ENCODE measurements at regions not wholly inside any gene's neighbourhood (a gene's known extent, or its start where the extent isn't known, plus 50 kb on each side); places are given as distances from the start of the nearest gene placed in this dataset.

DNA sequence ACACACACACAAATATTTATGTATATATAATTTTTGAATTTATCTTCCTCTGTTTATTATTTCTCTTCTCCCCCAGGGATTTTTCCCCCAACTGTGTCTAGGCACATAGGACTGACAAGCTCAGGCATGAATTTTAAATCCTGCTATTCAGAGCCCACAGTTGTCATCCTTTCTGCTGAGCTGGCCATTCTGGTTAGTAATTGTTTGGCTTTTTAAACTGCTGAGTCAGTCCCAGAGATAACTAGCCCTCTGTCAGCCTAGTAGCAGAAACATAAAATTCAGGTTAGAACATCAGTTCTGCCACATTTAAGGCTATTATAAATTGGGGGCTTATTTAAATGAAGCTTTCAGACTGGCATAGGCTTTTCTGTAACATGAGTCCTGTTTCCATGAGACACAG is 151.7 kb upstream of the MAOA start:
- Mint-ChIP-seq H3K9me3 (peaks cover 7% of the 10 kb centered on the region), H3K36me3 (ENCODE audit: low read depth) (no peaks in the 10 kb centered on the region), H3K27ac (no peak overlapping the region), H3K4me3 (no peak overlapping the region), H3K27me3 (ENCODE audit: insufficient read depth) (peaks cover 2% of the 10 kb centered on the region; the same call in 1 of the 2 replicates), H3K4me1 (ENCODE audit: low read depth) (no peaks in the 10 kb centered on the region)
- TF ChIP-seq, protein P1, sequence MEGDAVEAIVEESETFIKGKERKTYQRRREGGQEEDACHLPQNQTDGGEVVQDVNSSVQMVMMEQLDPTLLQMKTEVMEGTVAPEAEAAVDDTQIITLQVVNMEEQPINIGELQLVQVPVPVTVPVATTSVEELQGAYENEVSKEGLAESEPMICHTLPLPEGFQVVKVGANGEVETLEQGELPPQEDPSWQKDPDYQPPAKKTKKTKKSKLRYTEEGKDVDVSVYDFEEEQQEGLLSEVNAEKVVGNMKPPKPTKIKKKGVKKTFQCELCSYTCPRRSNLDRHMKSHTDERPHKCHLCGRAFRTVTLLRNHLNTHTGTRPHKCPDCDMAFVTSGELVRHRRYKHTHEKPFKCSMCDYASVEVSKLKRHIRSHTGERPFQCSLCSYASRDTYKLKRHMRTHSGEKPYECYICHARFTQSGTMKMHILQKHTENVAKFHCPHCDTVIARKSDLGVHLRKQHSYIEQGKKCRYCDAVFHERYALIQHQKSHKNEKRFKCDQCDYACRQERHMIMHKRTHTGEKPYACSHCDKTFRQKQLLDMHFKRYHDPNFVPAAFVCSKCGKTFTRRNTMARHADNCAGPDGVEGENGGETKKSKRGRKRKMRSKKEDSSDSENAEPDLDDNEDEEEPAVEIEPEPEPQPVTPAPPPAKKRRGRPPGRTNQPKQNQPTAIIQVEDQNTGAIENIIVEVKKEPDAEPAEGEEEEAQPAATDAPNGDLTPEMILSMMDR (IDR thresholded peaks at IDR 0.05) = no peak
- no peak for DNase-seq

DNA sequence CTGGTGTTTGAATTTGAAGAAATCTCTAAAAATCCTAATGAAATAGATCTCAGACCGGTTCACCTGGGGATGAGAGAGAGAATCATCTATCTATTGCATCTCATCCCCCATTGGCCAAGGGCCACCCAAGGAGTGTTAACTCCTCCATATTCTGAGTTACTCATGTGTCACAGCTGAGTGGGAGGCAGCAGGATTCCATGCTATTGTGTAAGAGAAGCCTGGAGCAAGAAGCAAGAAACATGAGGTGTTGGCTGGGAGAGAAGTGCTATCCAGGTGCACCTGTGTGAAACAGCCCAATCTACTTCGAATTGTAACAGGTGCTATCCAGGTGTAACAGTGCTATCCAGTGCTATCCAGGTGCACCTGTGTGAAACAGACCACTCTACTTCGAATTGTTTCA is 150.3 kb upstream of the MAOA start:
- TF ChIP-seq, protein P1 (IDR thresholded peaks at IDR 0.05) = no peak
- Mint-ChIP-seq H3K9me3 (peaks cover 7% of the 10 kb centered on the region; the same call in 1 of the 2 replicates), H3K36me3 (ENCODE audit: low read depth) (no peaks in the 10 kb centered on the region), H3K27me3 (ENCODE audit: insufficient read depth) (peaks cover 2% of the 10 kb centered on the region; the same call in 1 of the 2 replicates), H3K27ac (no peak overlapping the region), H3K4me1 (ENCODE audit: low read depth) (no peaks in the 10 kb centered on the region), H3K4me3 (no peak overlapping the region)
- DNase-seq = no peak

DNA sequence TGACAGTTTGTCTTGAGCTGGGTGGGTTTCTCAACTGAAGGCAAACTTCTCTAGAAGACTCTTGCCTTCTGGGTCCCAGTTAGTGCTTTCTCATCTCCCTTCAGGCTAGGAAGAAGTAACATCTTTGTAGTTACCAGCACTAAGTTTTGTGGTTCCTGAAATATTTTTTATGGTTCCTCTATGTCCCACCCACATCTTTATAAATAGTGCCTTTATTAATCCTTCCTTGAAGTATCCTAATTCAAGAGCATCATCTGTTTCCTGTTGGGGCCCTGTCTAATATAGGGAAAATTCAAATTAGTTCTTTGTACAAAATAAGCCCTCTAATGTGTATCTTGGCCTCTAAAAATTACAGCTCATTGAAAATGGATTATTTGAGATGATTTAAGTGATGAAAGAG is 147.4 kb upstream of the MAOA start:
- Mint-ChIP-seq H3K36me3 (ENCODE audit: low read depth) (no peaks in the 10 kb centered on the region), H3K27me3 (ENCODE audit: insufficient read depth) (peaks cover 2% of the 10 kb centered on the region; the same call in 1 of the 2 replicates), H3K4me3 (no peak overlapping the region), H3K27ac (no peak overlapping the region), H3K9me3 (no peaks in the 10 kb centered on the region; the same call in 1 of the 2 replicates), H3K4me1 (ENCODE audit: low read depth) (no peaks in the 10 kb centered on the region)
- DNase-seq = no peak
- TF ChIP-seq, protein P1 (IDR thresholded peaks at IDR 0.05) = no peak

DNA sequence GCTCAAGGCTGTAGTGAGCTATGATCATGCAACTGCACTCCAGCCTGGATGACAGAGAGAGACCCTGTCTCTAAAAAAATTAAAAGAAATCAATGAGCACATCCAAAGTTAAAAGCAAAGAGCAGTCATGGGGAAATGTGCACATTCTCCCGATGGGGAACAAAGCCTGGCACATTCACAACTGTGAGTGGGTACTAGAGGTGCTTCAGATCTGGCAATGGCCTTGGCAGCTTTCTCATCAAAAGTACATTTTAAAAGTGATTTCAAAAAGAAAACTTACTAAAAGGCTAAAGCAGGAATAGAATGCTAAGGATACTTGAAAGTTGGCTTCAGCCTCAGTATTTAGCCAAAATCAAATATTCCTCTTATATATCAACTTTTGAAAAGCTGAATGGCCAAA is 145.9 kb upstream of the MAOA start:
- H3K27me3 Mint-ChIP-seq (ENCODE audit: insufficient read depth) = peaks cover 2% of the 10 kb centered on the region
- no peaks in the 10 kb centered on the region for H3K4me1 Mint-ChIP-seq (ENCODE audit: low read depth)
- no peak overlapping the region for H3K27ac Mint-ChIP-seq
- peaks cover 4% of the 10 kb centered on the region; the same call in 1 of the 2 replicates for H3K9me3 Mint-ChIP-seq
- DNase-seq = no peak
- no peaks in the 10 kb centered on the region for H3K36me3 Mint-ChIP-seq (ENCODE audit: low read depth)
- H3K4me3 Mint-ChIP-seq = no peak overlapping the region
- TF ChIP-seq, protein P1 (IDR thresholded peaks at IDR 0.05) = no peak

DNA sequence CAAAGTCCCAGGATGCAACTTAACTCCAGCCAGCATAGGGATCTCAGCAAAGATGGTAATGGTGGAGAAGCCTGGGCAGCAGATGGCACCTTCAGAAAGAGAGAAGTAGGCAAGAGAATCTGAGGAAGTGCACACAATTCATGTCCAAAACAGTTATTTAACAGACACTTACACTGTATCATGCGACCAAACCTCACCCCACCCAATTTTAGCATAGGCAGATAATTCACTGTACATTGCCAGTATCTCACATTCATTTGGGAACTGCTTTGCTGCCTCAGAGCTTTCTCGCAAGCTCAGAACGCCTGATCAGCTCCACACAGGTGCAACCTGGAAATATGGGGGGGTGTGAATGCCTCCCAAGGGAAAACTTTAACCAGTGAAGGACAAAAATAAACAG is 143.0 kb upstream of the MAOA start:
- DNase-seq = no peak
- Mint-ChIP-seq H3K4me3 (no peak overlapping the region), H3K27me3 (ENCODE audit: insufficient read depth) (no peaks in the 10 kb centered on the region; the same call in 1 of the 2 replicates), H3K36me3 (ENCODE audit: low read depth) (no peaks in the 10 kb centered on the region), H3K27ac (no peak overlapping the region), H3K9me3 (peaks cover 12% of the 10 kb centered on the region; the same call in 1 of the 2 replicates), H3K4me1 (ENCODE audit: low read depth) (no peaks in the 10 kb centered on the region)
- TF ChIP-seq, protein P1 (IDR thresholded peaks at IDR 0.05) = no peak

DNA sequence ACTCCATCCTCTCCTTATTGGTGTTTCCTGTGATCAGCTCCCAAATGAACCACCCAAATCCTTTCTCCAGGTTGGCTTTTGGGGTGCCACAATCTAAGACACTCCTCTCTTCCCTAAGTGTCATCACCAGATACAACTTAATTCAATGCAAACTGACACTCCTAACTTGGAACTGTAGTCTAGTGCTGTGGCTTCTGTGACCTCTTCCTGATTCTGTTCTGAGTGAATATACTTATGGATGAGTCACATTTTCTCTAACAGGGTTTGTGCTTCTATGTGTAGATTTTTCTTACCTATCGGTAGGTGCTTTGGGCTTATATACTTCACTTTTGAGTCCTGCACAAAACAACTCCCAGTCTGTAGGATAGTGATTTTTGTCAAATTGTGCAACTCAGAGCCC is 141.3 kb upstream of the MAOA start:
- no peak for DNase-seq
- H3K4me1 Mint-ChIP-seq (ENCODE audit: low read depth) = no peaks in the 10 kb centered on the region
- H3K4me3 Mint-ChIP-seq = no peak overlapping the region
- H3K36me3 Mint-ChIP-seq (ENCODE audit: low read depth) = no peaks in the 10 kb centered on the region
- H3K9me3 Mint-ChIP-seq = peaks cover 12% of the 10 kb centered on the region; the same call in 1 of the 2 replicates
- TF ChIP-seq, protein P1 (IDR thresholded peaks at IDR 0.05) = no peak
- H3K27ac Mint-ChIP-seq = no peak overlapping the region
- no peaks in the 10 kb centered on the region; the same call in 1 of the 2 replicates for H3K27me3 Mint-ChIP-seq (ENCODE audit: insufficient read depth)

All from HFFc6 (cell line).